HEK293 (cell line): ENCODE measurements at regions not wholly inside any gene's neighbourhood (a gene's known extent, or its start where the extent isn't known, plus 50 kb on each side); places are given as distances from the start of the nearest gene placed in this dataset.

Experiments
- BCL11A ChIP-seq: fragments of 450-650 bp; formaldehyde crosslinking; IDR thresholded peaks from 2 replicates; pipeline ENCODE4 v1.5.1; 2016; ENCODE audit warnings: low read depth, missing biosample characterization, missing genetic modification characterization
- REST ChIP-seq: fragments of 450-650 bp; formaldehyde crosslinking; IDR thresholded peaks from 2 replicates; pipeline ENCODE4 v1.5.1; 2016; ENCODE audit warnings: missing biosample characterization, missing genetic modification characterization
- SP2 ChIP-seq: fragments of 450-650 bp; formaldehyde crosslinking; IDR thresholded peaks from 2 replicates; pipeline ENCODE4 v1.5.1; 2016; ENCODE audit warnings: missing biosample characterization, missing genetic modification characterization
- TCF7L2 ChIP-seq: IDR thresholded peaks from 2 replicates; pipeline ENCODE4 v1.6.1; 2011; ENCODE audit warnings: low read depth, mild to moderate bottlenecking, inconsistent platforms, low read length, moderate library complexity, borderline replicate concordance
- YY1 ChIP-seq: fragments of 450-650 bp; formaldehyde crosslinking; IDR thresholded peaks from 2 replicates; pipeline ENCODE4 v1.5.1; 2018; ENCODE audit warnings: missing biosample characterization, missing genetic modification characterization
- ZBTB49 ChIP-seq: fragments of 450-650 bp; formaldehyde crosslinking; IDR thresholded peaks from 2 replicates; pipeline ENCODE4 v1.5.1; 2016; ENCODE audit warnings: missing biosample characterization, missing genetic modification characterization, low read depth
- ZBTB7A ChIP-seq: fragments of 450-650 bp; formaldehyde crosslinking; IDR thresholded peaks from 2 replicates; pipeline ENCODE4 v1.5.1; 2016; ENCODE audit warnings: low read depth, missing biosample characterization, missing genetic modification characterization
- ZFP37 ChIP-seq: fragments of 450-650 bp; formaldehyde crosslinking; IDR thresholded peaks from 2 replicates; pipeline ENCODE4 v1.5.1; 2016; ENCODE audit warnings: missing biosample characterization, missing genetic modification characterization
- ZNF132 ChIP-seq: fragments of 450-650 bp; formaldehyde crosslinking; IDR thresholded peaks from 2 replicates; pipeline ENCODE4 v1.5.1; 2017; ENCODE audit warnings: missing biosample characterization, missing genetic modification characterization, borderline replicate concordance
- ZNF169 ChIP-seq: fragments of 450-650 bp; formaldehyde crosslinking; IDR thresholded peaks from 2 replicates; pipeline ENCODE4 v1.5.1; 2016; ENCODE audit warnings: missing biosample characterization, missing genetic modification characterization
- ZNF280D ChIP-seq: fragments of 450-650 bp; formaldehyde crosslinking; IDR thresholded peaks from 2 replicates; pipeline ENCODE4 v1.5.1; 2016; ENCODE audit warnings: missing biosample characterization, missing genetic modification characterization
- ZNF776 ChIP-seq: fragments of 450-650 bp; formaldehyde crosslinking; IDR thresholded peaks from 2 replicates; pipeline ENCODE4 v1.5.0; 2017; ENCODE audit warnings: missing biosample characterization, missing genetic modification characterization, borderline replicate concordance
- TF ChIP-seq, protein P1 (sequence below): fragments of 450-650 bp; formaldehyde crosslinking; IDR thresholded peaks from 2 replicates; pipeline ENCODE4 v1.5.1; 2016; ENCODE audit warnings: missing biosample characterization, missing genetic modification characterization
- TF ChIP-seq, protein P2 (sequence below): fragments of 450-650 bp; formaldehyde crosslinking; conservative IDR thresholded peaks from 2 replicates; pipeline ENCODE4 v1.5.1; 2016; ENCODE audit warnings: low read depth, missing biosample characterization, missing genetic modification characterization

DNA sequence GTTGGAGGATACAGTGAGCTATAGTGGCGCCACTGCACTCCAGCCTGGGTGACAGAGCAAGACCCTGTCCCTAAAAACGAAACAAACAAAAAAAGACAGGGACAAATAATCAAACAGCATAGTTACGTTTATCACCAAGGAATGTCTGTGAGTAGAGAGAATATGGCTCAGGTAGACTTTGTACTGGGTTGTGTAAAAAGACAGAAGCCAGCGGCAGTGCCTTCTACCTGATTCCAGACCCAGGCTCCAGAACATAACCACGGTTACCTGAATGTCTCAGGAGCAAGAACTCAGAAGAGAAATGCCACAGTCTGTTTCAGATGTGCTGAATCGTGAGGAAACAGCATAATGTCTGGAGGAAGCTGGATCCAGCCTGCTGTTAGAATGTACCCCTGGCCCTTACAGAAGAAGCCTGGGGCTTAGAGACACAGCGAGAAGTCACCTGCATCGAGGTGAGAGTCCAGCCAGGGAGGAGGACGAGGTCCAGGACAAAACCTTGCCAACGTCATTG is 60.9 kb upstream of the KAT6B start:
- TF ChIP-seq, protein P1, sequence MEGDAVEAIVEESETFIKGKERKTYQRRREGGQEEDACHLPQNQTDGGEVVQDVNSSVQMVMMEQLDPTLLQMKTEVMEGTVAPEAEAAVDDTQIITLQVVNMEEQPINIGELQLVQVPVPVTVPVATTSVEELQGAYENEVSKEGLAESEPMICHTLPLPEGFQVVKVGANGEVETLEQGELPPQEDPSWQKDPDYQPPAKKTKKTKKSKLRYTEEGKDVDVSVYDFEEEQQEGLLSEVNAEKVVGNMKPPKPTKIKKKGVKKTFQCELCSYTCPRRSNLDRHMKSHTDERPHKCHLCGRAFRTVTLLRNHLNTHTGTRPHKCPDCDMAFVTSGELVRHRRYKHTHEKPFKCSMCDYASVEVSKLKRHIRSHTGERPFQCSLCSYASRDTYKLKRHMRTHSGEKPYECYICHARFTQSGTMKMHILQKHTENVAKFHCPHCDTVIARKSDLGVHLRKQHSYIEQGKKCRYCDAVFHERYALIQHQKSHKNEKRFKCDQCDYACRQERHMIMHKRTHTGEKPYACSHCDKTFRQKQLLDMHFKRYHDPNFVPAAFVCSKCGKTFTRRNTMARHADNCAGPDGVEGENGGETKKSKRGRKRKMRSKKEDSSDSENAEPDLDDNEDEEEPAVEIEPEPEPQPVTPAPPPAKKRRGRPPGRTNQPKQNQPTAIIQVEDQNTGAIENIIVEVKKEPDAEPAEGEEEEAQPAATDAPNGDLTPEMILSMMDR (tag by site-specific recombination): no peak
- TF ChIP-seq ZFP37 (tag by site-specific recombination): no peak
- no peak for TF ChIP-seq ZNF132 (tag by site-specific recombination)
- no peak for TF ChIP-seq YY1 (tag by site-specific recombination)
- TF ChIP-seq ZBTB49 (tag by site-specific recombination): no peak
- TF ChIP-seq ZNF776 (tag by site-specific recombination): no peak
- no peak for TF ChIP-seq ZBTB7A (tag by site-specific recombination)
- TF ChIP-seq REST (tag by site-specific recombination): no peak
- no peak for TF ChIP-seq TCF7L2
- no peak for TF ChIP-seq ZNF280D (tag by site-specific recombination)
- no peak for TF ChIP-seq ZNF169 (tag by site-specific recombination)
- TF ChIP-seq, protein P2, sequence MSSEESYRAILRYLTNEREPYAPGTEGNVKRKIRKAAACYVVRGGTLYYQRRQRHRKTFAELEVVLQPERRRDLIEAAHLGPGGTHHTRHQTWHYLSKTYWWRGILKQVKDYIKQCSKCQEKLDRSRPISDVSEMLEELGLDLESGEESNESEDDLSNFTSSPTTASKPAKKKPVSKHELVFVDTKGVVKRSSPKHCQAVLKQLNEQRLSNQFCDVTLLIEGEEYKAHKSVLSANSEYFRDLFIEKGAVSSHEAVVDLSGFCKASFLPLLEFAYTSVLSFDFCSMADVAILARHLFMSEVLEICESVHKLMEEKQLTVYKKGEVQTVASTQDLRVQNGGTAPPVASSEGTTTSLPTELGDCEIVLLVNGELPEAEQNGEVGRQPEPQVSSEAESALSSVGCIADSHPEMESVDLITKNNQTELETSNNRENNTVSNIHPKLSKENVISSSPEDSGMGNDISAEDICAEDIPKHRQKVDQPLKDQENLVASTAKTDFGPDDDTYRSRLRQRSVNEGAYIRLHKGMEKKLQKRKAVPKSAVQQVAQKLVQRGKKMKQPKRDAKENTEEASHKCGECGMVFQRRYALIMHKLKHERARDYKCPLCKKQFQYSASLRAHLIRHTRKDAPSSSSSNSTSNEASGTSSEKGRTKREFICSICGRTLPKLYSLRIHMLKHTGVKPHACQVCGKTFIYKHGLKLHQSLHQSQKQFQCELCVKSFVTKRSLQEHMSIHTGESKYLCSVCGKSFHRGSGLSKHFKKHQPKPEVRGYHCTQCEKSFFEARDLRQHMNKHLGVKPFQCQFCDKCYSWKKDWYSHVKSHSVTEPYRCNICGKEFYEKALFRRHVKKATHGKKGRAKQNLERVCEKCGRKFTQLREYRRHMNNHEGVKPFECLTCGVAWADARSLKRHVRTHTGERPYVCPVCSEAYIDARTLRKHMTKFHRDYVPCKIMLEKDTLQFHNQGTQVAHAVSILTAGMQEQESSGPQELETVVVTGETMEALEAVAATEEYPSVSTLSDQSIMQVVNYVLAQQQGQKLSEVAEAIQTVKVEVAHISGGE (tag by site-specific recombination): no peak
- no peak for TF ChIP-seq BCL11A (tag by site-specific recombination)
- TF ChIP-seq SP2 (tag by site-specific recombination): no peak
